Endothelial cell of umbilical vein (primary cell): ENCODE measurements at regions not wholly inside any gene's neighbourhood (a gene's known extent, or its start where the extent isn't known, plus 50 kb on each side); places are given as distances from the start of the nearest gene placed in this dataset.

Experiments
- BruUV-seq: library from RNA; stranded (reverse); fragments of 400-500 nt; replicated peaks from 2 replicates; lab custom pipeline; 2021; lab: Mats Ljungman, UMichigan
- CTCF ChIA-PET: fragments of 300-600, 350-600 bp; sonication (Branson Sonifier 250); formaldehyde crosslinking; loops from one replicate; lab custom pipeline; 2021; ENCODE audit warnings: antibody characterized with exemption, inconsistent platforms; lab: Charles Lee
- POLR2A ChIA-PET: fragments of 300-600, 350-600 bp; sonication (Branson Sonifier 250); formaldehyde crosslinking; loops from one replicate; lab custom pipeline; 2021; ENCODE audit warnings: antibody characterized with exemption, inconsistent platforms; lab: Charles Lee
- DNase-seq: peaks from one replicate; pipeline ENCODE4 v3.0.0-alpha.2; 2011; ENCODE audit warnings: low read depth, low spot score
- FAIRE-seq: peaks from 2 replicates; lab custom pipeline; 2011; peaks lifted over from hg19 to GRCh38; lab: Jason Lieb, UNC
- H2AFZ ChIP-seq: 2 replicates; pipeline ENCODE4 v1.6.0; 2012; ENCODE audit warnings: low read depth, low read length, control low read depth, inconsistent platforms
- H3K27ac ChIP-seq: 2 replicates; pipeline ENCODE4 v1.5.1; 2011; ENCODE audit warnings: low read depth, mild to moderate bottlenecking, control low read depth, low read length, moderate library complexity; ENCODE audit not compliant: insufficient read depth
- H3K27me3 ChIP-seq, 2 experiments: 2 replicates each; pipeline versions ENCODE4 v1.6.0 to v1.6.1; 2011; ENCODE audit warnings: low read length in 2 of 2, mixed read lengths in 1 of 2; ENCODE audit not compliant: control insufficient read depth in 2 of 2, insufficient read depth in 2 of 2
- H3K36me3 ChIP-seq, 2 experiments: 2 replicates in 1 of 2; 3 replicates in 1 of 2; pipeline ENCODE4 v1.5.1; 2011; ENCODE audit warnings: low read length in 2 of 2, mild to moderate bottlenecking in 1 of 2, moderate library complexity in 1 of 2; ENCODE audit not compliant: control insufficient read depth in 2 of 2, insufficient read depth in 2 of 2; ENCODE audit errors: extremely low read depth in 1 of 2
- H3K4me1 ChIP-seq: 3 replicates; pipeline ENCODE4 v1.5.1; 2011; ENCODE audit warnings: mild to moderate bottlenecking, low read length; ENCODE audit not compliant: control insufficient read depth, insufficient read depth; ENCODE audit errors: extremely low read depth
- H3K4me2 ChIP-seq: 2 replicates; pipeline ENCODE4 v1.6.1; 2011; ENCODE audit warnings: low read length, control low read depth, mixed read lengths; ENCODE audit not compliant: insufficient read depth
- H3K4me3 ChIP-seq, 3 experiments: fragments of 200-600 bp in 1 of 3; sonication (generic), shearing (Covaris generic) in 1 of 3; replicated peaks in 1 of 3; 2 replicates each; pipeline ENCODE4 v1.5.1; 2011 to 2016; ENCODE audit warnings: control low read depth in 3 of 3, low read length in 3 of 3, mild to moderate bottlenecking in 2 of 3, inconsistent platforms in 1 of 3, low read depth in 1 of 3, moderate library complexity in 1 of 3; ENCODE audit not compliant: insufficient read depth in 1 of 3
- H3K79me2 ChIP-seq: 2 replicates; pipeline ENCODE4 v1.6.0; 2012; ENCODE audit warnings: low read length, inconsistent platforms; ENCODE audit not compliant: control insufficient read depth, insufficient read depth
- H3K9ac ChIP-seq: replicated peaks from 2 replicates; pipeline ENCODE3; 2011; ENCODE audit warnings: low read length, control low read depth; ENCODE audit not compliant: insufficient read depth; ENCODE audit errors: extremely low read depth
- H3K9me1 ChIP-seq: replicated peaks from 3 replicates; pipeline ENCODE4 v1.6.0; 2011; ENCODE audit warnings: mild to moderate bottlenecking, low read length; ENCODE audit not compliant: control insufficient read depth, insufficient read depth; ENCODE audit errors: extremely low read depth
- H3K9me3 ChIP-seq: replicated peaks from 2 replicates; pipeline ENCODE4 v1.5.1; 2012; ENCODE audit warnings: low read length, inconsistent platforms; ENCODE audit not compliant: control insufficient read depth, insufficient read depth
- H4K20me1 ChIP-seq: replicated peaks from 2 replicates; pipeline ENCODE3; 2011; ENCODE audit warnings: mild to moderate bottlenecking, low read length; ENCODE audit not compliant: control insufficient read depth, insufficient read depth; ENCODE audit errors: extremely low read depth
- CTCF ChIP-seq, 2 donors: IDR thresholded peaks; 1 replicate in 1 of 2; 2 replicates in 1 of 2; pipeline ENCODE4 v1.5.1; 2011; ENCODE audit warnings: low read length in 2 of 2, mild to moderate bottlenecking in 2 of 2, moderate library complexity in 2 of 2, control low read depth in 1 of 2, inconsistent platforms in 1 of 2, low read depth in 1 of 2; ENCODE audit not compliant: insufficient read depth in 1 of 2; ENCODE audit errors: extremely low read depth in 1 of 2
- EZH2 ChIP-seq: IDR thresholded peaks from 2 replicates; pipeline ENCODE4 v1.6.1; 2012; ENCODE audit warnings: borderline replicate concordance, low read depth, mild to moderate bottlenecking, moderate library complexity, low read length, inconsistent platforms; ENCODE audit not compliant: severe bottlenecking
- FOS ChIP-seq: IDR thresholded peaks from 2 replicates; pipeline ENCODE4 v1.6.1; 2011; ENCODE audit warnings: mild to moderate bottlenecking, low read length, moderate library complexity, borderline replicate concordance; ENCODE audit not compliant: insufficient read depth
- GATA2 ChIP-seq: IDR thresholded peaks from 2 replicates; pipeline ENCODE4 v1.7.0; 2011; ENCODE audit warnings: low read depth, mild to moderate bottlenecking, moderate library complexity, mixed read lengths, low read length; ENCODE audit not compliant: insufficient read length, insufficient read depth
- JUN ChIP-seq: IDR thresholded peaks from 2 replicates; pipeline ENCODE4 v1.6.1; 2011; ENCODE audit warnings: borderline replicate concordance, low read depth; ENCODE audit not compliant: insufficient read length, insufficient read depth
- MYC ChIP-seq: IDR thresholded peaks from one replicate; pipeline ENCODE4 v1.6.1; 2011; ENCODE audit warnings: mild to moderate bottlenecking, low read depth, low read length
- POLR2A ChIP-seq: IDR thresholded peaks from 2 replicates; pipeline ENCODE4 v1.6.1; 2012; ENCODE audit warnings: low read depth, mild to moderate bottlenecking, control low read depth, low read length
- POLR2AphosphoS5 ChIP-seq: IDR thresholded peaks from 2 replicates; pipeline ENCODE4 v1.6.1; 2012; ENCODE audit warnings: low read depth, mild to moderate bottlenecking, control low read depth, low read length, moderate library complexity; ENCODE audit not compliant: insufficient read depth
- dilution Hi-C: fragments of 300-500 bp; cut with MboI; formaldehyde crosslinking; loops from one replicate; pipeline ENCODE4 v1.15.0; 2019; ENCODE audit warnings: low sequenced_read_pairs; ENCODE audit not compliant: extremely low pct_ligation_motif_present
- intact Hi-C: fragments of 100-400 bp; cut with micrococcal nuclease; formaldehyde crosslinking; loops from one replicate; pipeline ENCODE4 v1.10.0; 2022
- TF ChIP-seq, protein P1 (sequence below): IDR thresholded peaks from 2 replicates; pipeline ENCODE4 v1.6.1; 2011; ENCODE audit not compliant: insufficient read depth, insufficient read length

DNA sequence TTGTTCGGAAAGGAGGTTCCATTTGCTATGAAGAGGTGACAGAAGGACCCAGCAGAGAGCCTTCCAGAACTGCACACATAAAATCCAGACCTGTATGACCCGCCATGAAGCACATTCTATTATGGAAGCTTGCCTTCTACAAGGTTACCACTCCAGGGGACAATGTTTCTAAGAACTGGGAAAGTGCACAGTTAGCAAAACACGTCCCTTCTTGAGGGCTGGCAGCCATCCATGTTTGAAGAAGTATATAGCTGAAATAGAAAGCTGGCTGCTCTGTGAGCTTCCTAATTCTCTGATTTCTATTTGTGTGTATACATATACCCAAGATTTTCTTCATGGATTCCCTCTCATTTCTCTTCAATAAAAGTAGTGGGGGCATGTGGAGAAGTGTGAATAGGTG is 74.6 kb downstream of the CNTN3 start:
- Histone ChIP-seq H3K9me3 (peaks cover 6% of the 10 kb centered on the region), H3K27me3 (no peaks in the 10 kb centered on the region), H3K9ac (no peak overlapping the region), H2AFZ (no peak overlapping the region), H3K4me2 (no peak overlapping the region), H3K79me2 (no peaks in the 10 kb centered on the region), H3K9me1 (no peaks in the 10 kb centered on the region), H3K36me3 (no peaks in the 10 kb centered on the region), H4K20me1 (no peaks in the 10 kb centered on the region), H3K4me1 (no peaks in the 10 kb centered on the region), H3K4me3 (no peak overlapping the region), H3K27ac (no peak overlapping the region)
- dilution Hi-C loops, result no loop called here
- no TSS peak for BruUV-seq
- intact Hi-C loops, result no loop called here
- ChIA-PET POLR2A (no interaction called here), CTCF (no interaction called here)
- FAIRE-seq (no peak), DNase-seq (no peak)
- TF ChIP-seq CTCF (IDR thresholded peaks at IDR 0.05; ENCODE audit: extremely low read depth in 1 of 2, insufficient read depth in 1 of 2, low read depth in 1 of 2, low read length in 2 of 2) (no peak), JUN (no peak), FOS (no peak), POLR2AphosphoS5 (no peak), EZH2 (no peak), POLR2A (no peak), GATA2 (no peak), MYC (no peak)
- TF ChIP-seq, protein P1, sequence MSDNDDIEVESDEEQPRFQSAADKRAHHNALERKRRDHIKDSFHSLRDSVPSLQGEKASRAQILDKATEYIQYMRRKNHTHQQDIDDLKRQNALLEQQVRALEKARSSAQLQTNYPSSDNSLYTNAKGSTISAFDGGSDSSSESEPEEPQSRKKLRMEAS, result no peak
